NCI-H510A (cell line): ENCODE measurements at regions not wholly inside any gene's neighbourhood (a gene's known extent, or its start where the extent isn't known, plus 50 kb on each side); places are given as distances from the start of the nearest gene placed in this dataset.
A peak's percentile ranks its signal among the peaks of the same experiment; 100 is the strongest.

ENCODE experiments used
- DNase-seq: peaks from one replicate; lab custom pipeline; 2025; lab: John Stamatoyannopoulos, UW

- DNase-seq, result no peak
Observed at GRCh38 chr1:38132681-38133080, 86.1 kb upstream of the POU3F1 start.

GRCh38 chr1:38131024-38131585, 84.5 kb upstream of the POU3F1 start:
- no peak for DNase-seq

GRCh38 chr1:38129971-38130370, 83.4 kb upstream of the POU3F1 start:
- no peak for DNase-seq

GRCh38 chr1:38129473-38129872, 82.9 kb upstream of the POU3F1 start:
- no peak for DNase-seq

GRCh38 chr1:38128926-38129453, 82.4 kb upstream of the POU3F1 start:
- DNase-seq, result no peak

- no peak for DNase-seq
Observed at GRCh38 chr1:38128511-38128910, 81.9 kb upstream of the POU3F1 start.

- no peak for DNase-seq
Observed at GRCh38 chr1:38127428-38127827, 80.8 kb upstream of the POU3F1 start.

- DNase-seq, result no peak
Observed at GRCh38 chr1:38126970-38127369, 80.4 kb upstream of the POU3F1 start.

- no peak for DNase-seq
Observed at GRCh38 chr1:38125837-38126520, 79.4 kb upstream of the POU3F1 start.

- no peak for DNase-seq
Observed at GRCh38 chr1:38125016-38125415, 78.4 kb upstream of the POU3F1 start.

- DNase-seq, result no peak
Observed at GRCh38 chr1:38123356-38124135, 77.0 kb upstream of the POU3F1 start.

- no peak for DNase-seq
Observed at GRCh38 chr1:38121231-38121680, 74.7 kb upstream of the POU3F1 start.

GRCh38 chr1:38120552-38121230, 74.1 kb upstream of the POU3F1 start:
- no peak for DNase-seq

GRCh38 chr1:38118976-38119375, 72.4 kb upstream of the POU3F1 start:
- peak; percentile 43 for DNase-seq

- DNase-seq, result peak; percentile 36
Observed at GRCh38 chr1:38117444-38117887, 70.9 kb upstream of the POU3F1 start.

- no peak for DNase-seq
Observed at GRCh38 chr1:38115682-38116202, 69.1 kb upstream of the POU3F1 start.

GRCh38 chr1:38115226-38115625, 68.6 kb upstream of the POU3F1 start:
- DNase-seq, result no peak

GRCh38 chr1:38114241-38115026, 67.8 kb upstream of the POU3F1 start:
- no peak for DNase-seq

GRCh38 chr1:38113159-38113666, 66.6 kb upstream of the POU3F1 start:
- no peak for DNase-seq

- DNase-seq, result no peak
Observed at GRCh38 chr1:38111589-38111988, 65.0 kb upstream of the POU3F1 start.

GRCh38 chr1:38105267-38105666, 58.7 kb upstream of the POU3F1 start:
- DNase-seq, result no peak
